Esophagus muscularis mucosa (tissue), 4 donors: ENCODE measurements at regions not wholly inside any gene's neighbourhood (a gene's known extent, or its start where the extent isn't known, plus 50 kb on each side); places are given as distances from the start of the nearest gene placed in this dataset.

Experiments
- EP300 ChIP-seq: sonication (generic); formaldehyde crosslinking; IDR thresholded peaks from one replicate; pipeline ENCODE4 v1.6.1; 2017; ENCODE audit warnings: antibody characterized with exemption
- POLR2AphosphoS5 ChIP-seq, 2 donors: sonication (generic); formaldehyde crosslinking; IDR thresholded peaks; one replicate each; pipeline ENCODE4 v1.6.1; 2017; ENCODE audit warnings: antibody characterized with exemption in 2 of 2
- TF ChIP-seq, protein P1 (sequence below), 3 experiments: fragments of 200-600 bp in 2 of 3; fragments of 450-650 bp in 1 of 3; sonication (generic) in 2 of 3; IDR thresholded peaks; one replicate each; pipeline ENCODE4 v1.5.1; 2017 to 2019; ENCODE audit warnings: antibody characterized with exemption in 3 of 3, mild to moderate bottlenecking in 2 of 3, moderate library complexity in 1 of 3

DNA sequence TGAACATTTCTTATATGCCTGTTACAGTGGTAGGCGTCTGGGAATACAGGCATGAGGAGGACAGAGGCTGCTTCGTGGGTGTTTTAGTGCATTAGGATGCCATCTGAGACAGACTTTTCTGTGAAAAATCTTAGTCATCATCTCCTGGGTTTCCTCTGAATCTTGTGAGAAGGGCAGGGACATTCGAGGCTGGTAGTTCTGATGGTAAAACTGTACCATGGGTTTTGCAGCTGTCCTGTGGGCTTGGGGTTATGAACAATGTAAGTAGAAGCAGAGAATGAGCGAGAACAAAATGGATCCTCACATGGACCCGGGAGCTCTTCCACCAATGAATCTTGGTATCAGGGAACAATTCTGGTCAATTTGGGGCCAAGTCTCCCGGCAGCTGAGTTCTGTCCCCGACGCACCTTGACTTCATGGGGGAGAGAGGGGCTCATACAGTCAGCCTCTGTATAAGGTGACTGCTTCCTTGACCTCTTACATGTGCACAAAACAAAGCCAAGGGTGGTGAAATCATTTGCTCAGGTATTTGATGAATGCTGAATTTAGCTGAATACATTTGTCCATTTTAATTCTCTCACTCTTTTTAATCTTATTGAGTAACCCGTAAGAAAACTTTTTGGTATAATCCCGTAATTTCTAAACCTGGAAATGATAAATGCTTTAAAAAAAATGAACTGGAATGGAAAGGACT is 63.6 kb upstream of the ERRFI1 start:
- TF ChIP-seq, protein P1, sequence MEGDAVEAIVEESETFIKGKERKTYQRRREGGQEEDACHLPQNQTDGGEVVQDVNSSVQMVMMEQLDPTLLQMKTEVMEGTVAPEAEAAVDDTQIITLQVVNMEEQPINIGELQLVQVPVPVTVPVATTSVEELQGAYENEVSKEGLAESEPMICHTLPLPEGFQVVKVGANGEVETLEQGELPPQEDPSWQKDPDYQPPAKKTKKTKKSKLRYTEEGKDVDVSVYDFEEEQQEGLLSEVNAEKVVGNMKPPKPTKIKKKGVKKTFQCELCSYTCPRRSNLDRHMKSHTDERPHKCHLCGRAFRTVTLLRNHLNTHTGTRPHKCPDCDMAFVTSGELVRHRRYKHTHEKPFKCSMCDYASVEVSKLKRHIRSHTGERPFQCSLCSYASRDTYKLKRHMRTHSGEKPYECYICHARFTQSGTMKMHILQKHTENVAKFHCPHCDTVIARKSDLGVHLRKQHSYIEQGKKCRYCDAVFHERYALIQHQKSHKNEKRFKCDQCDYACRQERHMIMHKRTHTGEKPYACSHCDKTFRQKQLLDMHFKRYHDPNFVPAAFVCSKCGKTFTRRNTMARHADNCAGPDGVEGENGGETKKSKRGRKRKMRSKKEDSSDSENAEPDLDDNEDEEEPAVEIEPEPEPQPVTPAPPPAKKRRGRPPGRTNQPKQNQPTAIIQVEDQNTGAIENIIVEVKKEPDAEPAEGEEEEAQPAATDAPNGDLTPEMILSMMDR (IDR thresholded peaks at IDR 0.05), result no peak
- no peak for TF ChIP-seq POLR2AphosphoS5 (IDR thresholded peaks at IDR 0.05)
- TF ChIP-seq EP300, result no peak
